Esophagus muscularis mucosa (tissue), 4 donors: ENCODE measurements at regions not wholly inside any gene's neighbourhood (a gene's known extent, or its start where the extent isn't known, plus 50 kb on each side); places are given as distances from the start of the nearest gene placed in this dataset.
"Not testable (repeated sequence)": the region's sequence is repeated elsewhere in the genome, so short reads cannot be mapped to it uniquely, and the experiment has no call there.

Experiments
- EP300 ChIP-seq: sonication (generic); formaldehyde crosslinking; IDR thresholded peaks from one replicate; pipeline ENCODE4 v1.6.1; 2017; ENCODE audit warnings: antibody characterized with exemption
- POLR2A ChIP-seq: fragments of 450-650 bp; IDR thresholded peaks from one replicate; pipeline ENCODE4 v1.6.1; 2017; ENCODE audit warnings: antibody characterized with exemption, moderate library complexity, mild to moderate bottlenecking, low read depth
- POLR2AphosphoS5 ChIP-seq, 2 donors: sonication (generic); formaldehyde crosslinking; IDR thresholded peaks; one replicate each; pipeline ENCODE4 v1.6.1; 2017; ENCODE audit warnings: antibody characterized with exemption in 2 of 2
- TF ChIP-seq, protein P1 (sequence below), 3 experiments: fragments of 200-600 bp in 2 of 3; fragments of 450-650 bp in 1 of 3; sonication (generic) in 2 of 3; IDR thresholded peaks; one replicate each; pipeline ENCODE4 v1.5.1; 2017 to 2019; ENCODE audit warnings: antibody characterized with exemption in 3 of 3, mild to moderate bottlenecking in 2 of 3, moderate library complexity in 1 of 3

DNA sequence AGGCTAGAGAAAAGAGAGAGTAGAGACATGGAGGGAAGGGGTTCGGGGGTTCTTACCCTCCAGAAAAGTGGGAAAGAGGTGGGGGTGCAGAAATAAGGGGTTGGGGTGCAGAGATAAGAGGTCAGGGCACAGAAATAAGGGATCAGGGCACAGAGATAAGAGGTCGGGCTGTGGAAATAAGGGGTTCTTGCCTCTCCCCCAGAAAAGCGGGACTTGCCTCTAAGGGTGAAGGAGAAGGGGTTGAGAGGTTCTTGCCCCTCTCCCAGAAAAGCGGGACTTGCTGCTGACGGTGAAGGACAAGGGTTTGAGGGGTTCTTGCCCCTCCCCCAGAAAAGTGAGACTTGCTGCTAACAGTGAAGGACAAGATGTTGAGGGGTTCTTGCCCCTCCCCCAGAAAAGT is 778.6 kb downstream of the UQCRFS1 start:
- TF ChIP-seq, protein P1, sequence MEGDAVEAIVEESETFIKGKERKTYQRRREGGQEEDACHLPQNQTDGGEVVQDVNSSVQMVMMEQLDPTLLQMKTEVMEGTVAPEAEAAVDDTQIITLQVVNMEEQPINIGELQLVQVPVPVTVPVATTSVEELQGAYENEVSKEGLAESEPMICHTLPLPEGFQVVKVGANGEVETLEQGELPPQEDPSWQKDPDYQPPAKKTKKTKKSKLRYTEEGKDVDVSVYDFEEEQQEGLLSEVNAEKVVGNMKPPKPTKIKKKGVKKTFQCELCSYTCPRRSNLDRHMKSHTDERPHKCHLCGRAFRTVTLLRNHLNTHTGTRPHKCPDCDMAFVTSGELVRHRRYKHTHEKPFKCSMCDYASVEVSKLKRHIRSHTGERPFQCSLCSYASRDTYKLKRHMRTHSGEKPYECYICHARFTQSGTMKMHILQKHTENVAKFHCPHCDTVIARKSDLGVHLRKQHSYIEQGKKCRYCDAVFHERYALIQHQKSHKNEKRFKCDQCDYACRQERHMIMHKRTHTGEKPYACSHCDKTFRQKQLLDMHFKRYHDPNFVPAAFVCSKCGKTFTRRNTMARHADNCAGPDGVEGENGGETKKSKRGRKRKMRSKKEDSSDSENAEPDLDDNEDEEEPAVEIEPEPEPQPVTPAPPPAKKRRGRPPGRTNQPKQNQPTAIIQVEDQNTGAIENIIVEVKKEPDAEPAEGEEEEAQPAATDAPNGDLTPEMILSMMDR (IDR thresholded peaks at IDR 0.05): not testable (repeated sequence)
- TF ChIP-seq POLR2AphosphoS5 (IDR thresholded peaks at IDR 0.05); POLR2A; EP300: not testable (repeated sequence)
